ENCODE measurements at regions not wholly inside any gene's neighbourhood (a gene's known extent, or its start where the extent isn't known, plus 50 kb on each side); places are given as distances from the start of the nearest gene placed in this dataset.

- H3K27me3 Mint-ChIP-seq (ENCODE audit: low read depth), result no peaks in the 10 kb centered on the region
- ATAC-seq (no peak), DNase-seq (no peak)
- H3K4me1 Mint-ChIP-seq (ENCODE audit: low read depth), result no peaks in the 10 kb centered on the region
- no peaks in the 10 kb centered on the region for H3K36me3 Mint-ChIP-seq (ENCODE audit: insufficient read depth)
- H3K9me3 Mint-ChIP-seq, result no peaks in the 10 kb centered on the region
- H3K4me3 Mint-ChIP-seq, result no peak overlapping the region
Observed at GRCh38 chrX:122464341-122464740, 719.7 kb upstream of the GRIA3 start.

- H3K27me3 Mint-ChIP-seq (ENCODE audit: low read depth), result no peaks in the 10 kb centered on the region
- no peaks in the 10 kb centered on the region for H3K4me1 Mint-ChIP-seq (ENCODE audit: low read depth)
- ATAC-seq (no peak), DNase-seq (no peak)
- H3K36me3 Mint-ChIP-seq (ENCODE audit: insufficient read depth), result no peaks in the 10 kb centered on the region
- no peaks in the 10 kb centered on the region for H3K9me3 Mint-ChIP-seq
- no peak overlapping the region for H3K4me3 Mint-ChIP-seq
Observed at GRCh38 chrX:122475306-122475705, 708.8 kb upstream of the GRIA3 start.

- no peak for ATAC-seq
- H3K27me3 Mint-ChIP-seq (ENCODE audit: low read depth), result no peaks in the 10 kb centered on the region
Observed at GRCh38 chrX:122500556-122500955, 683.5 kb upstream of the GRIA3 start.

GRCh38 chrX:122501652-122502051, 682.4 kb upstream of the GRIA3 start:
- Mint-ChIP-seq H3K9me3 (no peaks in the 10 kb centered on the region), H3K4me1 (ENCODE audit: low read depth) (no peaks in the 10 kb centered on the region), H3K4me3 (no peak overlapping the region), H3K27me3 (ENCODE audit: low read depth) (no peaks in the 10 kb centered on the region), H3K36me3 (ENCODE audit: insufficient read depth) (no peaks in the 10 kb centered on the region)
- DNase-seq (no peak), ATAC-seq (no peak)

More at GRCh38 chrX:122500556-122500955, 683.5 kb upstream of the GRIA3 start:
- DNase-seq, result no peak
- H3K4me3 Mint-ChIP-seq, result no peak overlapping the region
- peaks cover 2% of the 10 kb centered on the region for H3K9me3 Mint-ChIP-seq
- H3K36me3 Mint-ChIP-seq (ENCODE audit: insufficient read depth), result no peaks in the 10 kb centered on the region
- no peaks in the 10 kb centered on the region for H3K4me1 Mint-ChIP-seq (ENCODE audit: low read depth)

GRCh38 chrX:122504026-122504425, 680.1 kb upstream of the GRIA3 start:
- Mint-ChIP-seq H3K36me3 (ENCODE audit: insufficient read depth) (no peaks in the 10 kb centered on the region), H3K9me3 (no peaks in the 10 kb centered on the region)
- ATAC-seq, result no peak

GRCh38 chrX:122512561-122513072, 671.5 kb upstream of the GRIA3 start:
- no peaks in the 10 kb centered on the region for H3K36me3 Mint-ChIP-seq (ENCODE audit: insufficient read depth)
- ATAC-seq, result no peak
- H3K4me3 Mint-ChIP-seq, result no peak overlapping the region
- no peak for DNase-seq
- H3K27me3 Mint-ChIP-seq (ENCODE audit: low read depth), result no peaks in the 10 kb centered on the region
- H3K4me1 Mint-ChIP-seq (ENCODE audit: low read depth), result no peaks in the 10 kb centered on the region
- H3K9me3 Mint-ChIP-seq, result no peaks in the 10 kb centered on the region

More at GRCh38 chrX:122504026-122504425, 680.1 kb upstream of the GRIA3 start:
- Mint-ChIP-seq H3K4me1 (ENCODE audit: low read depth) (no peaks in the 10 kb centered on the region), H3K27me3 (ENCODE audit: low read depth) (no peaks in the 10 kb centered on the region), H3K4me3 (no peak overlapping the region)
- DNase-seq, result no peak

GRCh38 chrX:122517786-122518185, 666.3 kb upstream of the GRIA3 start:
- no peaks in the 10 kb centered on the region for H3K36me3 Mint-ChIP-seq (ENCODE audit: insufficient read depth)
- H3K27me3 Mint-ChIP-seq (ENCODE audit: low read depth), result no peaks in the 10 kb centered on the region
- no peaks in the 10 kb centered on the region for H3K9me3 Mint-ChIP-seq
- no peaks in the 10 kb centered on the region for H3K4me1 Mint-ChIP-seq (ENCODE audit: low read depth)
- ATAC-seq, result no peak
- no peak overlapping the region for H3K4me3 Mint-ChIP-seq
- DNase-seq, result no peak

GRCh38 chrX:122545778-122546177, 638.3 kb upstream of the GRIA3 start:
- ATAC-seq (no peak), DNase-seq (no peak)
- Mint-ChIP-seq H3K4me1 (ENCODE audit: low read depth) (no peaks in the 10 kb centered on the region), H3K4me3 (no peak overlapping the region), H3K27me3 (ENCODE audit: low read depth) (no peaks in the 10 kb centered on the region), H3K9me3 (no peaks in the 10 kb centered on the region), H3K36me3 (ENCODE audit: insufficient read depth) (no peaks in the 10 kb centered on the region)

GRCh38 chrX:122546269-122546668, 637.8 kb upstream of the GRIA3 start:
- no peak for ATAC-seq
- no peak overlapping the region for H3K4me3 Mint-ChIP-seq

GRCh38 chrX:122552286-122552800, 631.7 kb upstream of the GRIA3 start:
- H3K36me3 Mint-ChIP-seq (ENCODE audit: insufficient read depth), result no peaks in the 10 kb centered on the region
- no peaks in the 10 kb centered on the region for H3K9me3 Mint-ChIP-seq
- DNase-seq (no peak), ATAC-seq (no peak)
- no peak overlapping the region for H3K4me3 Mint-ChIP-seq
- H3K4me1 Mint-ChIP-seq (ENCODE audit: low read depth), result no peaks in the 10 kb centered on the region
- H3K27me3 Mint-ChIP-seq (ENCODE audit: low read depth), result no peaks in the 10 kb centered on the region

More at GRCh38 chrX:122546269-122546668, 637.8 kb upstream of the GRIA3 start:
- Mint-ChIP-seq H3K4me1 (ENCODE audit: low read depth) (no peaks in the 10 kb centered on the region), H3K27me3 (ENCODE audit: low read depth) (no peaks in the 10 kb centered on the region), H3K36me3 (ENCODE audit: insufficient read depth) (no peaks in the 10 kb centered on the region), H3K9me3 (no peaks in the 10 kb centered on the region)
- no peak for DNase-seq

GRCh38 chrX:122555925-122556324, 628.2 kb upstream of the GRIA3 start:
- Mint-ChIP-seq H3K36me3 (ENCODE audit: insufficient read depth) (no peaks in the 10 kb centered on the region), H3K4me3 (no peak overlapping the region), H3K27me3 (ENCODE audit: low read depth) (no peaks in the 10 kb centered on the region), H3K4me1 (ENCODE audit: low read depth) (no peaks in the 10 kb centered on the region), H3K9me3 (no peaks in the 10 kb centered on the region)
- ATAC-seq (no peak), DNase-seq (no peak)

GRCh38 chrX:122565952-122566351, 618.1 kb upstream of the GRIA3 start:
- no peak overlapping the region for H3K4me3 Mint-ChIP-seq
- DNase-seq, result no peak

GRCh38 chrX:122566401-122566800, 617.7 kb upstream of the GRIA3 start:
- ATAC-seq (no peak), DNase-seq (no peak)
- H3K4me3 Mint-ChIP-seq, result no peak overlapping the region
- no peaks in the 10 kb centered on the region for H3K36me3 Mint-ChIP-seq (ENCODE audit: insufficient read depth)
- H3K27me3 Mint-ChIP-seq (ENCODE audit: low read depth), result no peaks in the 10 kb centered on the region
- H3K9me3 Mint-ChIP-seq, result no peaks in the 10 kb centered on the region
- H3K4me1 Mint-ChIP-seq (ENCODE audit: low read depth), result no peaks in the 10 kb centered on the region

More at GRCh38 chrX:122565952-122566351, 618.1 kb upstream of the GRIA3 start:
- no peak for ATAC-seq
- no peaks in the 10 kb centered on the region for H3K4me1 Mint-ChIP-seq (ENCODE audit: low read depth)
- no peaks in the 10 kb centered on the region for H3K36me3 Mint-ChIP-seq (ENCODE audit: insufficient read depth)
- H3K27me3 Mint-ChIP-seq (ENCODE audit: low read depth), result no peaks in the 10 kb centered on the region
- H3K9me3 Mint-ChIP-seq, result no peaks in the 10 kb centered on the region

GRCh38 chrX:122567911-122568310, 616.2 kb upstream of the GRIA3 start:
- Mint-ChIP-seq H3K4me1 (ENCODE audit: low read depth) (no peaks in the 10 kb centered on the region), H3K9me3 (no peaks in the 10 kb centered on the region), H3K4me3 (no peak overlapping the region), H3K27me3 (ENCODE audit: low read depth) (no peaks in the 10 kb centered on the region), H3K36me3 (ENCODE audit: insufficient read depth) (no peaks in the 10 kb centered on the region)
- ATAC-seq (no peak), DNase-seq (no peak)

GRCh38 chrX:122572461-122572860, 611.6 kb upstream of the GRIA3 start:
- no peaks in the 10 kb centered on the region for H3K4me1 Mint-ChIP-seq (ENCODE audit: low read depth)
- ATAC-seq (no peak), DNase-seq (no peak)
- no peaks in the 10 kb centered on the region for H3K9me3 Mint-ChIP-seq
- H3K36me3 Mint-ChIP-seq (ENCODE audit: insufficient read depth), result no peaks in the 10 kb centered on the region
- H3K27me3 Mint-ChIP-seq (ENCODE audit: low read depth), result no peaks in the 10 kb centered on the region
- H3K4me3 Mint-ChIP-seq, result no peak overlapping the region
